ENCODE measurements at regions not wholly inside any gene's neighbourhood (a gene's known extent, or its start where the extent isn't known, plus 50 kb on each side); places are given as distances from the start of the nearest gene placed in this dataset.

GRCh38 chr7:68485253-68485917 lies 1112.9 kb upstream of the AUTS2 start:
- DNase-seq (ENCODE audit: low read depth) = no peak

GRCh38 chr7:68488341-68489060 lies 1109.8 kb upstream of the AUTS2 start:
- no peak for DNase-seq (ENCODE audit: low read depth)

GRCh38 chr7:68491523-68492358 lies 1106.5 kb upstream of the AUTS2 start:
- no peak for DNase-seq (ENCODE audit: low read depth)

GRCh38 chr7:68492359-68492690 lies 1106.0 kb upstream of the AUTS2 start:
- DNase-seq (ENCODE audit: low read depth) = no peak

- DNase-seq (ENCODE audit: low read depth) = no peak
Observed at GRCh38 chr7:68503400-68503799, 1094.9 kb upstream of the AUTS2 start.

GRCh38 chr7:68504716-68505115 lies 1093.6 kb upstream of the AUTS2 start:
- DNase-seq (ENCODE audit: low read depth) = no peak

GRCh38 chr7:68505721-68506120 lies 1092.6 kb upstream of the AUTS2 start:
- no peak for DNase-seq (ENCODE audit: low read depth)

GRCh38 chr7:68507668-68508067 lies 1090.6 kb upstream of the AUTS2 start:
- no peak for DNase-seq (ENCODE audit: low read depth)

GRCh38 chr7:68509054-68509453 lies 1089.2 kb upstream of the AUTS2 start:
- DNase-seq (ENCODE audit: low read depth) = no peak

GRCh38 chr7:68509603-68510002 lies 1088.7 kb upstream of the AUTS2 start:
- no peak for DNase-seq (ENCODE audit: low read depth)

- no peak for DNase-seq (ENCODE audit: low read depth)
Observed at GRCh38 chr7:68511281-68511680, 1087.0 kb upstream of the AUTS2 start.

- no peak for DNase-seq (ENCODE audit: low read depth)
Observed at GRCh38 chr7:68512466-68512865, 1085.8 kb upstream of the AUTS2 start.

GRCh38 chr7:68518060-68518459 lies 1080.2 kb upstream of the AUTS2 start:
- DNase-seq (ENCODE audit: low read depth) = no peak

- DNase-seq (ENCODE audit: low read depth) = no peak
Observed at GRCh38 chr7:68524126-68524525, 1074.1 kb upstream of the AUTS2 start.

GRCh38 chr7:68529221-68529620 lies 1069.1 kb upstream of the AUTS2 start:
- DNase-seq (ENCODE audit: low read depth) = no peak

GRCh38 chr7:68535266-68535665 lies 1063.0 kb upstream of the AUTS2 start:
- no peak for DNase-seq (ENCODE audit: low read depth)

- no peak for DNase-seq (ENCODE audit: low read depth)
Observed at GRCh38 chr7:68537051-68537773, 1061.1 kb upstream of the AUTS2 start.

- DNase-seq (ENCODE audit: low read depth) = no peak
Observed at GRCh38 chr7:68537774-68538071, 1060.6 kb upstream of the AUTS2 start.

GRCh38 chr7:68542831-68543230 lies 1055.4 kb upstream of the AUTS2 start:
- no peak for DNase-seq (ENCODE audit: low read depth)

- no peak for DNase-seq (ENCODE audit: low read depth)
Observed at GRCh38 chr7:68544851-68545250, 1053.4 kb upstream of the AUTS2 start.

- DNase-seq (ENCODE audit: low read depth) = no peak
Observed at GRCh38 chr7:68547181-68547580, 1051.1 kb upstream of the AUTS2 start.

- no peak for DNase-seq (ENCODE audit: low read depth)
Observed at GRCh38 chr7:68547799-68548198, 1050.5 kb upstream of the AUTS2 start.

GRCh38 chr7:68550027-68550426 lies 1048.2 kb upstream of the AUTS2 start:
- no peak for DNase-seq (ENCODE audit: low read depth)

All from fibroblast of gingiva (primary cell).